T-helper 2 cell treated with Interferon-gamma antibody and Interleukin-4, amounts not matched to agents 5 μg/mL and 100 μg/mL, for 36 hours (primary cell): ENCODE measurements at regions not wholly inside any gene's neighbourhood (a gene's known extent, or its start where the extent isn't known, plus 50 kb on each side); places are given as distances from the start of the nearest gene placed in this dataset.

Source experiments
- DNase-seq: peaks from one replicate; pipeline ENCODE4 v3.0.0; 2021; ENCODE audit warnings: low spot score
- H3K27ac Mint-ChIP-seq: one replicate; pipeline ENCODE4 v1.8.0; 2021; ENCODE audit warnings: mild to moderate bottlenecking, mixed read lengths
- H3K27me3 Mint-ChIP-seq: one replicate; pipeline ENCODE4 v1.8.0; 2021; ENCODE audit warnings: low read depth, mixed read lengths
- H3K36me3 Mint-ChIP-seq: one replicate; pipeline ENCODE4 v1.8.0; 2021; ENCODE audit warnings: low read depth, mixed read lengths
- H3K4me1 Mint-ChIP-seq: one replicate; pipeline ENCODE4 v1.8.0; 2021; ENCODE audit warnings: low read depth, mixed read lengths
- H3K4me3 Mint-ChIP-seq: one replicate; pipeline ENCODE4 v1.8.0; 2022; ENCODE audit warnings: mild to moderate bottlenecking, moderate library complexity, mixed read lengths
- H3K9me3 Mint-ChIP-seq: one replicate; pipeline ENCODE4 v1.8.0; 2021; ENCODE audit warnings: mixed read lengths

GRCh38 chr6:113486199-113486598, 370.9 kb upstream of the MARCKS start:
- no peak overlapping the region for H3K27ac Mint-ChIP-seq
- DNase-seq = no peak
- no peaks in the 10 kb centered on the region for H3K36me3 Mint-ChIP-seq
- H3K4me1 Mint-ChIP-seq = no peaks in the 10 kb centered on the region
- no peak overlapping the region for H3K4me3 Mint-ChIP-seq
- H3K27me3 Mint-ChIP-seq = no peaks in the 10 kb centered on the region
- H3K9me3 Mint-ChIP-seq = no peaks in the 10 kb centered on the region

- Mint-ChIP-seq H3K27me3 (no peaks in the 10 kb centered on the region), H3K4me3 (no peak overlapping the region), H3K27ac (no peak overlapping the region), H3K36me3 (no peaks in the 10 kb centered on the region), H3K4me1 (no peaks in the 10 kb centered on the region), H3K9me3 (no peaks in the 10 kb centered on the region)
- DNase-seq = no peak
Observed at GRCh38 chr6:113487489-113488058, 369.6 kb upstream of the MARCKS start.

- Mint-ChIP-seq H3K4me3 (no peak overlapping the region), H3K36me3 (no peaks in the 10 kb centered on the region), H3K27me3 (no peaks in the 10 kb centered on the region), H3K9me3 (no peaks in the 10 kb centered on the region), H3K4me1 (no peaks in the 10 kb centered on the region), H3K27ac (no peak overlapping the region)
- DNase-seq = no peak
Observed at GRCh38 chr6:113488061-113488460, 369.1 kb upstream of the MARCKS start.

GRCh38 chr6:113488812-113489685, 368.1 kb upstream of the MARCKS start:
- Mint-ChIP-seq H3K36me3 (no peaks in the 10 kb centered on the region), H3K9me3 (no peaks in the 10 kb centered on the region), H3K4me1 (no peaks in the 10 kb centered on the region), H3K27me3 (no peaks in the 10 kb centered on the region), H3K27ac (no peak overlapping the region), H3K4me3 (no peak overlapping the region)
- no peak for DNase-seq

GRCh38 chr6:113489952-113490746, 367.0 kb upstream of the MARCKS start:
- Mint-ChIP-seq H3K27ac (no peak overlapping the region), H3K4me3 (no peak overlapping the region), H3K4me1 (no peaks in the 10 kb centered on the region), H3K9me3 (no peaks in the 10 kb centered on the region), H3K27me3 (no peaks in the 10 kb centered on the region), H3K36me3 (no peaks in the 10 kb centered on the region)
- DNase-seq = no peak

GRCh38 chr6:113491376-113491775, 365.8 kb upstream of the MARCKS start:
- Mint-ChIP-seq H3K9me3 (no peaks in the 10 kb centered on the region), H3K27ac (no peak overlapping the region), H3K4me1 (no peaks in the 10 kb centered on the region), H3K4me3 (no peak overlapping the region), H3K36me3 (no peaks in the 10 kb centered on the region), H3K27me3 (no peaks in the 10 kb centered on the region)
- DNase-seq = no peak

GRCh38 chr6:113493991-113494390, 363.2 kb upstream of the MARCKS start:
- Mint-ChIP-seq H3K36me3 (no peaks in the 10 kb centered on the region), H3K27ac (no peak overlapping the region), H3K4me1 (no peaks in the 10 kb centered on the region), H3K4me3 (no peak overlapping the region), H3K9me3 (no peaks in the 10 kb centered on the region), H3K27me3 (no peaks in the 10 kb centered on the region)
- no peak for DNase-seq

GRCh38 chr6:113495521-113495920, 361.6 kb upstream of the MARCKS start:
- H3K4me1 Mint-ChIP-seq = no peaks in the 10 kb centered on the region
- H3K9me3 Mint-ChIP-seq = no peaks in the 10 kb centered on the region
- no peak for DNase-seq
- H3K27ac Mint-ChIP-seq = no peak overlapping the region
- H3K27me3 Mint-ChIP-seq = no peaks in the 10 kb centered on the region
- H3K36me3 Mint-ChIP-seq = no peaks in the 10 kb centered on the region
- no peak overlapping the region for H3K4me3 Mint-ChIP-seq

- H3K4me3 Mint-ChIP-seq = no peak overlapping the region
- H3K27me3 Mint-ChIP-seq = no peaks in the 10 kb centered on the region
- DNase-seq = no peak
- no peaks in the 10 kb centered on the region for H3K36me3 Mint-ChIP-seq
- H3K9me3 Mint-ChIP-seq = no peaks in the 10 kb centered on the region
- no peaks in the 10 kb centered on the region for H3K4me1 Mint-ChIP-seq
- H3K27ac Mint-ChIP-seq = no peak overlapping the region
Observed at GRCh38 chr6:113496166-113496565, 361.0 kb upstream of the MARCKS start.

GRCh38 chr6:113500221-113500620, 356.9 kb upstream of the MARCKS start:
- no peak overlapping the region for H3K4me3 Mint-ChIP-seq
- no peak overlapping the region for H3K27ac Mint-ChIP-seq
- no peaks in the 10 kb centered on the region for H3K9me3 Mint-ChIP-seq
- no peaks in the 10 kb centered on the region for H3K4me1 Mint-ChIP-seq
- H3K36me3 Mint-ChIP-seq = no peaks in the 10 kb centered on the region
- H3K27me3 Mint-ChIP-seq = no peaks in the 10 kb centered on the region
- DNase-seq = no peak

- Mint-ChIP-seq H3K4me3 (no peak overlapping the region), H3K4me1 (no peaks in the 10 kb centered on the region), H3K27me3 (no peaks in the 10 kb centered on the region), H3K36me3 (no peaks in the 10 kb centered on the region), H3K27ac (no peak overlapping the region), H3K9me3 (no peaks in the 10 kb centered on the region)
- no peak for DNase-seq
Observed at GRCh38 chr6:113505084-113505699, 352.0 kb upstream of the MARCKS start.

GRCh38 chr6:113508249-113508648, 348.9 kb upstream of the MARCKS start:
- Mint-ChIP-seq H3K27ac (no peak overlapping the region), H3K9me3 (no peaks in the 10 kb centered on the region), H3K27me3 (no peaks in the 10 kb centered on the region), H3K36me3 (no peaks in the 10 kb centered on the region), H3K4me3 (no peak overlapping the region), H3K4me1 (no peaks in the 10 kb centered on the region)
- no peak for DNase-seq

- Mint-ChIP-seq H3K4me3 (no peak overlapping the region), H3K9me3 (no peaks in the 10 kb centered on the region), H3K36me3 (no peaks in the 10 kb centered on the region), H3K27me3 (no peaks in the 10 kb centered on the region), H3K4me1 (no peaks in the 10 kb centered on the region), H3K27ac (no peak overlapping the region)
- DNase-seq = no peak
Observed at GRCh38 chr6:113511100-113511499, 346.0 kb upstream of the MARCKS start.

GRCh38 chr6:113512576-113512975, 344.6 kb upstream of the MARCKS start:
- no peak for DNase-seq
- Mint-ChIP-seq H3K27ac (no peak overlapping the region), H3K36me3 (no peaks in the 10 kb centered on the region), H3K9me3 (no peaks in the 10 kb centered on the region), H3K27me3 (no peaks in the 10 kb centered on the region), H3K4me3 (no peak overlapping the region), H3K4me1 (no peaks in the 10 kb centered on the region)
